H1 (cell line): ENCODE measurements at regions not wholly inside any gene's neighbourhood (a gene's known extent, or its start where the extent isn't known, plus 50 kb on each side); places are given as distances from the start of the nearest gene placed in this dataset.

Source experiments
- CTCF ChIA-PET: fragments of 300-600 bp; sonication (Branson Sonifier 250); formaldehyde crosslinking; loops from one replicate; lab custom pipeline; 2021; ENCODE audit not compliant: partially characterized antibody; lab: Charles Lee
- POLR2A ChIA-PET: fragments of 300-600 bp; sonication (Branson Sonifier 250); formaldehyde crosslinking; loops from one replicate; lab custom pipeline; 2021; ENCODE audit warnings: inconsistent platforms; ENCODE audit not compliant: partially characterized antibody; lab: Charles Lee
- DNase-seq, 2 experiments: peaks; one replicate each; pipeline versions ENCODE4 v3.0.0 to v3.0.0-alpha.2; 2010 to 2022; ENCODE audit warnings: low spot score in 2 of 2, low read depth in 1 of 2, mixed read lengths in 1 of 2
- FAIRE-seq: peaks from 2 replicates; lab custom pipeline; 2011; peaks lifted over from hg19 to GRCh38; lab: Jason Lieb, UNC
- H2AFZ ChIP-seq: 2 replicates; pipeline ENCODE4 v1.8.1; 2012; ENCODE audit warnings: low read length, inconsistent platforms
- H2AK5ac ChIP-seq: 2 replicates; pipeline ENCODE4 v1.6.1; 2013; ENCODE audit warnings: low read depth, low read length
- H2BK120ac ChIP-seq: replicated peaks from 2 replicates; pipeline ENCODE3; 2013; ENCODE audit warnings: low read depth, low read length, inconsistent platforms
- H2BK12ac ChIP-seq: 2 replicates; pipeline ENCODE4 v1.6.1; 2013; ENCODE audit warnings: low read depth, low read length
- H2BK15ac ChIP-seq: 2 replicates; pipeline ENCODE4 v1.6.1; 2013; ENCODE audit warnings: low read length
- H2BK20ac ChIP-seq: 2 replicates; pipeline ENCODE4 v1.6.1; 2013; ENCODE audit warnings: low read length
- H2BK5ac ChIP-seq: 2 replicates; pipeline ENCODE4 v1.6.1; 2013; ENCODE audit warnings: low read depth, low read length
- H3K14ac ChIP-seq: 2 replicates; pipeline ENCODE4 v1.6.1; 2013; ENCODE audit warnings: inconsistent platforms; ENCODE audit not compliant: insufficient read length
- H3K18ac ChIP-seq: 2 replicates; pipeline ENCODE4 v1.6.1; 2013; ENCODE audit warnings: low read length; ENCODE audit errors: extremely low read depth
- H3K23ac ChIP-seq: 2 replicates; pipeline ENCODE4 v1.6.1; 2013; ENCODE audit warnings: inconsistent platforms; ENCODE audit not compliant: insufficient read length
- H3K23me2 ChIP-seq: 2 replicates; pipeline ENCODE4 v1.6.1; 2013; ENCODE audit warnings: low read depth, low read length
- H3K27ac ChIP-seq: 2 replicates; pipeline ENCODE4 v1.6.1; 2011; ENCODE audit warnings: low read depth, low read length, inconsistent platforms
- H3K27me3 ChIP-seq, 4 experiments: replicated peaks in 1 of 4; 1 replicate in 1 of 4; 2 replicates in 3 of 4; pipeline versions ENCODE4 v1.6.1 to v1.8.1; 2011 to 2013; ENCODE audit warnings: low read length in 3 of 4, mild to moderate bottlenecking in 3 of 4, inconsistent platforms in 2 of 4, mixed read lengths in 2 of 4, moderate library complexity in 1 of 4; ENCODE audit not compliant: control insufficient read depth in 3 of 4, insufficient read depth in 3 of 4; ENCODE audit errors: extremely low read depth in 1 of 4
- H3K36me3 ChIP-seq, 4 experiments: 2 replicates each; pipeline versions ENCODE4 v1.6.1 to v1.8.1; 2011 to 2013; ENCODE audit warnings: mild to moderate bottlenecking in 4 of 4, low read length in 3 of 4, moderate library complexity in 2 of 4, control low read depth in 1 of 4, inconsistent platforms in 1 of 4; ENCODE audit not compliant: insufficient read depth in 4 of 4, control insufficient read depth in 2 of 4
- H3K4ac ChIP-seq: replicated peaks from 2 replicates; pipeline ENCODE3; 2013; ENCODE audit warnings: low read length, low read depth, mixed read lengths, inconsistent platforms; ENCODE audit not compliant: insufficient read length
- H3K4me1 ChIP-seq, 4 experiments: replicated peaks in 1 of 4; 1 replicate in 1 of 4; 2 replicates in 3 of 4; pipeline versions ENCODE4 v1.6.1 to v1.8.1; 2011 to 2013; ENCODE audit warnings: low read length in 3 of 4, inconsistent platforms in 2 of 4, mixed read lengths in 1 of 4; ENCODE audit not compliant: insufficient read depth in 4 of 4, control insufficient read depth in 3 of 4
- H3K4me2 ChIP-seq, 2 experiments: 2 replicates each; pipeline versions ENCODE4 v1.6.1 to v1.8.1; 2011 to 2013; ENCODE audit warnings: low read depth in 2 of 2, low read length in 2 of 2, control low read depth in 1 of 2, inconsistent platforms in 1 of 2, mild to moderate bottlenecking in 1 of 2; ENCODE audit not compliant: insufficient read depth in 1 of 2
- H3K4me3 ChIP-seq, 4 experiments: fragments of 200-600, 300-600 bp in 1 of 4; sonication (generic), shearing (Covaris generic), sonication (Bioruptor Twin) in 1 of 4; 2 replicates each; pipeline versions ENCODE4 v1.5.1 to v1.8.1; 2011 to 2016; ENCODE audit warnings: low read length in 4 of 4, low read depth in 3 of 4, control low read depth in 2 of 4, inconsistent platforms in 2 of 4, mild to moderate bottlenecking in 2 of 4, mixed read lengths in 1 of 4, moderate library complexity in 1 of 4; ENCODE audit not compliant: insufficient read depth in 2 of 4; ENCODE audit errors: extremely low read depth in 1 of 4
- H3K56ac ChIP-seq: replicated peaks from 2 replicates; pipeline ENCODE3; 2013; ENCODE audit warnings: low read depth, mild to moderate bottlenecking, mixed read lengths, low read length, inconsistent platforms; ENCODE audit not compliant: insufficient read length
- H3K79me1 ChIP-seq: 2 replicates; pipeline ENCODE4 v1.6.1; 2013; ENCODE audit warnings: low read depth, low read length, control low read depth
- H3K79me2 ChIP-seq, 2 experiments: 2 replicates each; pipeline versions ENCODE4 v1.6.1 to v1.8.1; 2012 to 2013; ENCODE audit warnings: low read length in 2 of 2, mild to moderate bottlenecking in 2 of 2, inconsistent platforms in 1 of 2; ENCODE audit not compliant: insufficient read depth in 2 of 2, control insufficient read depth in 1 of 2
- H3K9ac ChIP-seq, 4 experiments: replicated peaks in 1 of 4; 1 replicate in 1 of 4; 2 replicates in 3 of 4; pipeline versions ENCODE4 v1.6.1 to v1.8.1; 2011 to 2013; ENCODE audit warnings: low read depth in 3 of 4, low read length in 3 of 4, control low read depth in 2 of 4, mild to moderate bottlenecking in 2 of 4, moderate library complexity in 2 of 4, inconsistent platforms in 1 of 4; ENCODE audit errors: extremely low read depth in 1 of 4
- H3K9me3 ChIP-seq, 2 experiments: 2 replicates each; pipeline versions ENCODE4 v1.6.1 to v1.8.1; 2012 to 2013; ENCODE audit warnings: mild to moderate bottlenecking in 2 of 2, moderate library complexity in 2 of 2, control low read depth in 1 of 2, inconsistent platforms in 1 of 2, low read depth in 1 of 2, low read length in 1 of 2, mixed read lengths in 1 of 2; ENCODE audit not compliant: insufficient read depth in 2 of 2
- H4K20me1 ChIP-seq, 2 experiments: replicated peaks in 1 of 2; 2 replicates each; pipeline versions ENCODE3 to v1.8.1; 2011 to 2013; ENCODE audit warnings: inconsistent platforms in 2 of 2, low read length in 2 of 2, mild to moderate bottlenecking in 1 of 2; ENCODE audit not compliant: insufficient read depth in 2 of 2, control insufficient read depth in 1 of 2
- H4K5ac ChIP-seq: 2 replicates; pipeline ENCODE4 v1.6.1; 2013; ENCODE audit warnings: low read length, low read depth, mixed read lengths, inconsistent platforms; ENCODE audit not compliant: insufficient read length
- H4K8ac ChIP-seq: 2 replicates; pipeline ENCODE4 v1.8.0; 2013; ENCODE audit warnings: mild to moderate bottlenecking, moderate library complexity, low read length, inconsistent platforms; ENCODE audit not compliant: insufficient read depth; ENCODE audit errors: extremely low read depth
- H4K91ac ChIP-seq: replicated peaks from 2 replicates; pipeline ENCODE3; 2013; ENCODE audit warnings: low read length, mixed read lengths, inconsistent platforms; ENCODE audit not compliant: insufficient read length
- BACH1 ChIP-seq: IDR thresholded peaks from 2 replicates; pipeline ENCODE4 v1.6.1; 2012; ENCODE audit warnings: low read length, improper control_type of control experiment
- EP300 ChIP-seq, 2 experiments: IDR thresholded peaks; 1 replicate in 1 of 2; 2 replicates in 1 of 2; pipeline ENCODE4 v1.6.1; 2011 to 2012; ENCODE audit warnings: low read depth in 2 of 2, low read length in 2 of 2, mild to moderate bottlenecking in 2 of 2, borderline replicate concordance in 1 of 2, inconsistent platforms in 1 of 2, moderate library complexity in 1 of 2
- GTF2F1 ChIP-seq: IDR thresholded peaks from 2 replicates; pipeline ENCODE4 v1.6.1; 2012; ENCODE audit warnings: low read depth, low read length, improper control_type of control experiment, borderline replicate concordance
- JUND ChIP-seq: IDR thresholded peaks from 2 replicates; pipeline ENCODE4 v1.6.1; 2011; ENCODE audit warnings: mild to moderate bottlenecking, improper control_type of control experiment, low read length
- NRF1 ChIP-seq: IDR thresholded peaks from 2 replicates; pipeline ENCODE4 v1.6.1; 2011; ENCODE audit warnings: mild to moderate bottlenecking, low read depth, low read length, improper control_type of control experiment
- PHF8 ChIP-seq: fragments of 200-600 bp; sonication (generic); conservative IDR thresholded peaks from 2 replicates; pipeline ENCODE4 v1.7.1; 2012; ENCODE audit warnings: low read depth, mild to moderate bottlenecking, inconsistent platforms, low read length, moderate library complexity
- POU5F1 ChIP-seq: IDR thresholded peaks from 2 replicates; pipeline ENCODE4 v1.6.1; 2011; ENCODE audit warnings: low read depth, mild to moderate bottlenecking, low read length, moderate library complexity
- RAD21 ChIP-seq, 2 experiments: IDR thresholded peaks in 1 of 2; conservative IDR thresholded peaks in 1 of 2; 2 replicates each; pipeline ENCODE4 v1.6.1; 2011; ENCODE audit warnings: low read depth in 2 of 2, low read length in 2 of 2, improper control_type of control experiment in 1 of 2, inconsistent platforms in 1 of 2, mild to moderate bottlenecking in 1 of 2, moderate library complexity in 1 of 2
- RXRA ChIP-seq: IDR thresholded peaks from 2 replicates; pipeline ENCODE4 v1.6.1; 2011; ENCODE audit warnings: low read depth, mild to moderate bottlenecking, low read length, moderate library complexity; ENCODE audit not compliant: insufficient read depth
- SIRT6 ChIP-seq: IDR thresholded peaks from one replicate; pipeline ENCODE4 v1.7.1; 2012; ENCODE audit warnings: low read length, inconsistent platforms
- WGBS, 2 experiments: shearing (Covaris generic) in 1 of 2; methylation state at CpG; one replicate each; pipeline versions ENCODE4 v1.1.6 to v1.1.7; 2013 to 2015; ENCODE audit warnings: low lambda C conversion rate in 2 of 2, mixed read lengths in 2 of 2, inconsistent platforms in 1 of 2, low coverage in 1 of 2, missing lambda C conversion rate in 1 of 2; ENCODE audit not compliant: insufficient replicate concordance in 2 of 2, insufficient coverage in 1 of 2, insufficient read length in 1 of 2; ENCODE audit errors: extremely low coverage in 1 of 2, missing lambda C conversion rate in 1 of 2; 5-methylcytosine and 5-hydroxymethylcytosine counted together
- TF ChIP-seq, protein P1 (sequence below), 3 experiments: IDR thresholded peaks; 1 replicate in 2 of 3; 2 replicates in 1 of 3; pipeline versions ENCODE4 v1.5.1 to v1.6.1; 2011; ENCODE audit warnings: low read length in 3 of 3, mild to moderate bottlenecking in 3 of 3, inconsistent platforms in 2 of 3, low read depth in 1 of 3, moderate library complexity in 1 of 3; ENCODE audit not compliant: insufficient read depth in 1 of 3; ENCODE audit errors: control extremely low read depth in 1 of 3

GRCh38 chr11:97687111-97687510, 1297.3 kb downstream of the JRKL start:
- no peaks in the 10 kb centered on the region for H3K9me3 ChIP-seq
- H3K23ac ChIP-seq = no peak overlapping the region
- H2BK15ac ChIP-seq = no peak overlapping the region
- no peak overlapping the region for H3K4ac ChIP-seq
- H4K5ac ChIP-seq = no peak overlapping the region
- no peak overlapping the region for H3K4me2 ChIP-seq
- no peak overlapping the region for H3K14ac ChIP-seq
- no peak overlapping the region for H2BK5ac ChIP-seq
- no peak overlapping the region for H4K91ac ChIP-seq
- H4K8ac ChIP-seq = no peak overlapping the region
- H2BK12ac ChIP-seq = no peak overlapping the region; the same call in 1 of the 2 replicates
- no peak overlapping the region for H3K27ac ChIP-seq
- H2AFZ ChIP-seq = peak overlapping the region; percentile 54; the same call in 1 of the 2 replicates
- no peak overlapping the region for H2AK5ac ChIP-seq
- H3K9ac ChIP-seq = no peak overlapping the region
- H3K79me2 ChIP-seq = no peaks in the 10 kb centered on the region
- H2BK120ac ChIP-seq = no peak overlapping the region
- no peaks in the 10 kb centered on the region for H3K23me2 ChIP-seq
- H3K36me3 ChIP-seq = no peaks in the 10 kb centered on the region
- H3K27me3 ChIP-seq = no peaks in the 10 kb centered on the region
- H3K4me1 ChIP-seq = no peaks in the 10 kb centered on the region; a peak in 2 of 7 replicates
- FAIRE-seq (no peak), DNase-seq (no peak)
- CTCF ChIA-PET = no interaction called here
- POLR2A ChIA-PET = no interaction called here
- H3K4me3 ChIP-seq = no peak overlapping the region
- no peak overlapping the region; the same call in 1 of the 2 replicates for H3K18ac ChIP-seq
- WGBS, 2 experiments = 92% methylated on average over 4 of the region's 4 CpGs; no CpG with 5 or more reads in 1 of the 2 experiments
- H2BK20ac ChIP-seq = no peak overlapping the region
- no peaks in the 10 kb centered on the region for H4K20me1 ChIP-seq
- no peaks in the 10 kb centered on the region for H3K79me1 ChIP-seq
- no peak overlapping the region for H3K56ac ChIP-seq
- TF ChIP-seq SIRT6 (no peak), POU5F1 (no peak), GTF2F1 (no peak), BACH1 (no peak), NRF1 (no peak), RAD21 (IDR thresholded peaks at IDR 0.05 in 1 of 2, conservative IDR thresholded peaks at IDR 0.05 in 1 of 2; ENCODE audit: low read depth in 2 of 2, low read length in 2 of 2) (no peak), EP300 (IDR thresholded peaks at IDR 0.05; ENCODE audit: borderline replicate concordance in 1 of 2, low read depth in 2 of 2, low read length in 2 of 2) (no peak), PHF8 (no peak), RXRA (no peak), JUND (no peak)
- TF ChIP-seq, protein P1, sequence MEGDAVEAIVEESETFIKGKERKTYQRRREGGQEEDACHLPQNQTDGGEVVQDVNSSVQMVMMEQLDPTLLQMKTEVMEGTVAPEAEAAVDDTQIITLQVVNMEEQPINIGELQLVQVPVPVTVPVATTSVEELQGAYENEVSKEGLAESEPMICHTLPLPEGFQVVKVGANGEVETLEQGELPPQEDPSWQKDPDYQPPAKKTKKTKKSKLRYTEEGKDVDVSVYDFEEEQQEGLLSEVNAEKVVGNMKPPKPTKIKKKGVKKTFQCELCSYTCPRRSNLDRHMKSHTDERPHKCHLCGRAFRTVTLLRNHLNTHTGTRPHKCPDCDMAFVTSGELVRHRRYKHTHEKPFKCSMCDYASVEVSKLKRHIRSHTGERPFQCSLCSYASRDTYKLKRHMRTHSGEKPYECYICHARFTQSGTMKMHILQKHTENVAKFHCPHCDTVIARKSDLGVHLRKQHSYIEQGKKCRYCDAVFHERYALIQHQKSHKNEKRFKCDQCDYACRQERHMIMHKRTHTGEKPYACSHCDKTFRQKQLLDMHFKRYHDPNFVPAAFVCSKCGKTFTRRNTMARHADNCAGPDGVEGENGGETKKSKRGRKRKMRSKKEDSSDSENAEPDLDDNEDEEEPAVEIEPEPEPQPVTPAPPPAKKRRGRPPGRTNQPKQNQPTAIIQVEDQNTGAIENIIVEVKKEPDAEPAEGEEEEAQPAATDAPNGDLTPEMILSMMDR (IDR thresholded peaks at IDR 0.05; ENCODE audit: control extremely low read depth in 1 of 3, insufficient read depth in 1 of 3, low read depth in 1 of 3, low read length in 3 of 3) = no peak
